ENCODE measurements at regions not wholly inside any gene's neighbourhood (a gene's known extent, or its start where the extent isn't known, plus 50 kb on each side); places are given as distances from the start of the nearest gene placed in this dataset.

GRCh38 chr6:4531406-4531805 lies 244.8 kb upstream of the CDYL start:
- no peak for DNase-seq (ENCODE audit: extremely low spot score, unreplicated experiment)
- H3K4me1 Mint-ChIP-seq (ENCODE audit: unreplicated experiment): no peaks in the 10 kb centered on the region
- no peak for TF ChIP-seq CTCF (IDR thresholded peaks at IDR 0.05)
- no peak overlapping the region for H3K4me3 Mint-ChIP-seq (ENCODE audit: unreplicated experiment)
- peaks cover 9% of the 10 kb centered on the region for H3K27me3 Mint-ChIP-seq (ENCODE audit: unreplicated experiment)
- H3K27ac Mint-ChIP-seq (ENCODE audit: unreplicated experiment): no peak overlapping the region
- H3K36me3 Mint-ChIP-seq (ENCODE audit: unreplicated experiment): peaks cover 6% of the 10 kb centered on the region
- peaks cover 53% of the 10 kb centered on the region for H3K9me3 Mint-ChIP-seq (ENCODE audit: unreplicated experiment)

GRCh38 chr6:4522453-4522852 lies 253.8 kb upstream of the CDYL start:
- no peaks in the 10 kb centered on the region for H3K4me1 Mint-ChIP-seq (ENCODE audit: unreplicated experiment)
- TF ChIP-seq CTCF (IDR thresholded peaks at IDR 0.05): no peak
- peaks cover 5% of the 10 kb centered on the region for H3K9me3 Mint-ChIP-seq (ENCODE audit: unreplicated experiment)
- H3K27me3 Mint-ChIP-seq (ENCODE audit: unreplicated experiment): peaks cover 44% of the 10 kb centered on the region
- DNase-seq (ENCODE audit: extremely low spot score, unreplicated experiment): no peak
- no peaks in the 10 kb centered on the region for H3K36me3 Mint-ChIP-seq (ENCODE audit: unreplicated experiment)
- no peak overlapping the region for H3K27ac Mint-ChIP-seq (ENCODE audit: unreplicated experiment)
- no peak overlapping the region for H3K4me3 Mint-ChIP-seq (ENCODE audit: unreplicated experiment)

GRCh38 chr6:4521070-4521469 lies 255.1 kb upstream of the CDYL start:
- DNase-seq (ENCODE audit: extremely low spot score, unreplicated experiment): no peak
- Mint-ChIP-seq H3K27me3 (ENCODE audit: unreplicated experiment) (peaks cover 42% of the 10 kb centered on the region), H3K27ac (ENCODE audit: unreplicated experiment) (no peak overlapping the region), H3K36me3 (ENCODE audit: unreplicated experiment) (no peaks in the 10 kb centered on the region), H3K4me1 (ENCODE audit: unreplicated experiment) (no peaks in the 10 kb centered on the region), H3K4me3 (ENCODE audit: unreplicated experiment) (no peak overlapping the region), H3K9me3 (ENCODE audit: unreplicated experiment) (no peaks in the 10 kb centered on the region)
- no peak for TF ChIP-seq CTCF (IDR thresholded peaks at IDR 0.05)

GRCh38 chr6:4518506-4518905 lies 257.7 kb upstream of the CDYL start:
- H3K4me3 Mint-ChIP-seq (ENCODE audit: unreplicated experiment): no peak overlapping the region
- TF ChIP-seq CTCF (IDR thresholded peaks at IDR 0.05): no peak
- no peaks in the 10 kb centered on the region for H3K36me3 Mint-ChIP-seq (ENCODE audit: unreplicated experiment)
- no peaks in the 10 kb centered on the region for H3K4me1 Mint-ChIP-seq (ENCODE audit: unreplicated experiment)
- no peak overlapping the region for H3K27ac Mint-ChIP-seq (ENCODE audit: unreplicated experiment)
- DNase-seq (ENCODE audit: extremely low spot score, unreplicated experiment): no peak
- H3K9me3 Mint-ChIP-seq (ENCODE audit: unreplicated experiment): no peaks in the 10 kb centered on the region
- peaks cover 41% of the 10 kb centered on the region for H3K27me3 Mint-ChIP-seq (ENCODE audit: unreplicated experiment)

- Mint-ChIP-seq H3K27me3 (ENCODE audit: unreplicated experiment) (peaks cover 34% of the 10 kb centered on the region), H3K9me3 (ENCODE audit: unreplicated experiment) (no peaks in the 10 kb centered on the region), H3K4me3 (ENCODE audit: unreplicated experiment) (no peak overlapping the region), H3K27ac (ENCODE audit: unreplicated experiment) (no peak overlapping the region), H3K4me1 (ENCODE audit: unreplicated experiment) (no peaks in the 10 kb centered on the region), H3K36me3 (ENCODE audit: unreplicated experiment) (no peaks in the 10 kb centered on the region)
- no peak for DNase-seq (ENCODE audit: extremely low spot score, unreplicated experiment)
- TF ChIP-seq CTCF (IDR thresholded peaks at IDR 0.05): no peak
Measured at GRCh38 chr6:4516206-4516605, 260.0 kb upstream of the CDYL start.
